ENCODE measurements at regions not wholly inside any gene's neighbourhood (a gene's known extent, or its start where the extent isn't known, plus 50 kb on each side); places are given as distances from the start of the nearest gene placed in this dataset.

DNA sequence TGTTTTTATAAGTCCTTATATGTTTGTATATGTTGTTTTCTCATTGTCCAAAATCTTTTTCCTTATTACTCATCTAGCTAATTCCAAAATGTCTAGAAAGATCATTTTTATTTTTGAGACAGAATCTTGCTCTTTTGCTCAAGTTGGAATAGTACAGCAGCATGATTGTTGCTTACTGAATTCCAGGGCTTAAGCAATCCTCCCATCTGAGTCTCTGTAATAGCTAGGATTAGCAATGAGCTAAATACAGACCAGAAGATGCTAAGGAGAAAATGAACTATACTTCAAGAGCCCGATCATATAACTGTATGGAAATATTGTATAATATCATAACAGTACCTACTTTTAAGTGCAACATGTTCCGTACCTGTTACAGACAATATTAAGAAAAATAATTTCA lies 1027.0 kb downstream of the STIM2 start:
- intact Hi-C loops (cut with DNase I): no loop called here
- WGBS, 2 donors: 87 to 90% methylated on average over 2 of the region's 2 CpGs
- no peak for ATAC-seq (ENCODE audit: low FRiP score)
- no peak for DNase-seq
- H3K4me1 ChIP-seq (ENCODE audit: control insufficient read depth in 1 of 2, insufficient read depth in 2 of 2, low read length in 2 of 2): no peaks in the 10 kb centered on the region
- no peak overlapping the region for H3K4me3 ChIP-seq (ENCODE audit: low read length in 2 of 2)
- H3K9me3 ChIP-seq (ENCODE audit: control insufficient read depth, low read length): no peaks in the 10 kb centered on the region
- H3K27ac ChIP-seq (ENCODE audit: low read depth in 1 of 2, low read length in 2 of 2): no peak overlapping the region
- no peaks in the 10 kb centered on the region for H3K27me3 ChIP-seq (ENCODE audit: control insufficient read depth in 1 of 2, insufficient read depth in 2 of 2, low read length in 1 of 2)
- H3K36me3 ChIP-seq (ENCODE audit: control insufficient read depth in 1 of 2, insufficient read depth in 2 of 2, low read length in 1 of 2): no peaks in the 10 kb centered on the region

DNA sequence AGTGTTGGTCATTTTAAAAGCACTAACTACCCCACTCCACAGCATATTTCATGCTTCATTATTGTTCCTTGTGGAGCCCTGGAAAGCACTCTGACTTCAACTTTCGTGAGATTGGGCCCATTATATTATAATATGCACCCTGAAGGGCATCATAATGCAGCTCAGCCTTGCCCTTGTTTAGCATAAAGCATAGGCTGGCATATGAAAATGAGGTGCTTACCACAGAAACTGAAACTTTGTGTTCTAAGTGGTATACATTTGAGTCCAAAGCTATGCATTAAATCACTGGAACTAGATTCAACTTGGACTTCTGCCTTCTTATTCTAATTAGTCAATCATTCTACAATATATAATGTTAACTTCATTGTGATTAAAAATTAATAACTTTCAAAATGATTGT lies 1027.9 kb downstream of the STIM2 start:
- H3K36me3 ChIP-seq (ENCODE audit: control insufficient read depth in 1 of 2, insufficient read depth in 2 of 2, low read length in 1 of 2): no peaks in the 10 kb centered on the region
- H3K9me3 ChIP-seq (ENCODE audit: control insufficient read depth, low read length): no peaks in the 10 kb centered on the region
- intact Hi-C loops (cut with DNase I): no loop called here
- H3K27me3 ChIP-seq (ENCODE audit: control insufficient read depth in 1 of 2, insufficient read depth in 2 of 2, low read length in 1 of 2): no peaks in the 10 kb centered on the region
- no peak overlapping the region for H3K27ac ChIP-seq (ENCODE audit: low read depth in 1 of 2, low read length in 2 of 2)
- DNase-seq (no peak), ATAC-seq (ENCODE audit: low FRiP score) (no peak)
- no peaks in the 10 kb centered on the region for H3K4me1 ChIP-seq (ENCODE audit: control insufficient read depth in 1 of 2, insufficient read depth in 2 of 2, low read length in 2 of 2)
- no peak overlapping the region for H3K4me3 ChIP-seq (ENCODE audit: low read length in 2 of 2)
- WGBS, 2 donors: 44 to 63% methylated on average over 1 of the region's 1 CpG

DNA sequence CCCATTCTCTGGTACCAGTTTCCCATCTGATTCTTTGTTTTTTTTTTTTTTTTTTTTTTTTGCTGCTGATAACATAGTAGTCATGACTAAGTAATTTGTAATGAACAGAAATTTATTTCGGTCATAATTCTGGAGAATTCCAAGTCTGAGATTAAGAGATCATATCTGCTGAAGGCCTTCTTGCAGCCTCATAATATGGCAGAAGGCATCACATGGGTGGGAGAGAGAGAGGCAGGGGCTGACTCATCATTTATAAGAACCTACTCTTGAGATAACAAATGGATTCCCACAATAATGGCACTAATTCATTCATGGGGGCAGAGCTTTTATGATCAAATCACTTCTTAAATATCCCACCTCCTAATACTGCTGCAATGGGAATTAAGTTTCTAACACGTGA lies 1034.3 kb downstream of the STIM2 start:
- DNase-seq (no peak), ATAC-seq (ENCODE audit: low FRiP score) (no peak)
- H3K9me3 ChIP-seq (ENCODE audit: control insufficient read depth, low read length): no peaks in the 10 kb centered on the region
- H3K27ac ChIP-seq (ENCODE audit: low read depth in 1 of 2, low read length in 2 of 2): no peak overlapping the region
- intact Hi-C loops (cut with DNase I): no loop called here
- no peaks in the 10 kb centered on the region for H3K27me3 ChIP-seq (ENCODE audit: control insufficient read depth in 1 of 2, insufficient read depth in 2 of 2, low read length in 1 of 2)
- no peak overlapping the region for H3K4me3 ChIP-seq (ENCODE audit: low read length in 2 of 2)
- 80 to 82% methylated on average over 2 of the region's 2 CpGs for WGBS, 2 donors
- H3K4me1 ChIP-seq (ENCODE audit: control insufficient read depth in 1 of 2, insufficient read depth in 2 of 2, low read length in 2 of 2): no peaks in the 10 kb centered on the region
- no peaks in the 10 kb centered on the region for H3K36me3 ChIP-seq (ENCODE audit: control insufficient read depth in 1 of 2, insufficient read depth in 2 of 2, low read length in 1 of 2)

DNA sequence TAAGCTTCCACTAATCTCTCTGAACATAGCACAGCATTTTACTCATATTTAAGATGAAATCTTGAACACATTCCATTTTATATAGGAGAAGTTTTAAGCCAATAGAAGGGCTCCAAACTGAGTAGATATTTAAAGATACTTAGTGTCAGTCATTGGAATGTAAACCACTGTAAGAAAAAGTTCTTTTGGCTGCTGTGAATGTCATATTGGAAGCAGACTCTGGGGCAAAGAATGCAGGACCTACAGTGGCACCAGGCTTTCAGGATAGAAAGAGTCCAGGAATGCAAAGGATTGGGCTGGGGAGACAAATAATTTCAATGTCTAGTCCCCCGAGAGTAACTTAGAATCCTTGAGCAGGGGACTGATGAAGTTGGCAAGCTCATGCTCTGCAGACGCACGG lies 1047.7 kb downstream of the STIM2 start:
- intact Hi-C loops (cut with DNase I): no loop called here
- Histone ChIP-seq H3K27ac (ENCODE audit: low read depth in 1 of 2, low read length in 2 of 2) (no peak overlapping the region), H3K4me1 (ENCODE audit: control insufficient read depth in 1 of 2, insufficient read depth in 2 of 2, low read length in 2 of 2) (no peaks in the 10 kb centered on the region), H3K9me3 (ENCODE audit: control insufficient read depth, low read length) (no peaks in the 10 kb centered on the region), H3K36me3 (ENCODE audit: control insufficient read depth in 1 of 2, insufficient read depth in 2 of 2, low read length in 1 of 2) (no peaks in the 10 kb centered on the region), H3K4me3 (ENCODE audit: low read length in 2 of 2) (no peak overlapping the region), H3K27me3 (ENCODE audit: control insufficient read depth in 1 of 2, insufficient read depth in 2 of 2, low read length in 1 of 2) (no peaks in the 10 kb centered on the region)
- no peak for ATAC-seq (ENCODE audit: low FRiP score)
- no peak for DNase-seq
- WGBS, 2 donors: 18 to 24% methylated on average over 3 of the region's 3 CpGs

DNA sequence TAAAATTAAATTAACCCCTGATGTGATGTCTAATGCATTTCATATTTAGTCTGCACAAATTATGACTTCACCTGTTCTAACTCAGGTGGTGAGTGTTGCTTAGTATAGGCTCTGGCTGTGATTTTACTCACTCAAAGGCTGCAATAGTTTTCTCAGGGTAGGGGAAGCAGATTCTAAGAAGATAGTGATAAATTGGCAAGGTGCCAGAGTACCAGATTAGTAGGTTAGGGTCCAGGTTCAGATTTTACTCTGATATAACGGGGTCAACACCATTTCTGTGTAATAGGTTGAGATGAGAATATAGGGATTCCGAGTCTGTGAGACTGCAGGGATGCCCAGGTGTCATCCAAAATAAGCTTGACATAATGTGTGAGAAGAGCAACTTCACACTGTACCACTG lies 1049.6 kb downstream of the STIM2 start:
- H3K4me3 ChIP-seq (ENCODE audit: low read length in 2 of 2): no peak overlapping the region
- no peak overlapping the region for H3K27ac ChIP-seq (ENCODE audit: low read depth in 1 of 2, low read length in 2 of 2)
- 18 to 34% methylated on average over 2 of the region's 2 CpGs for WGBS, 2 donors
- no peaks in the 10 kb centered on the region for H3K27me3 ChIP-seq (ENCODE audit: control insufficient read depth in 1 of 2, insufficient read depth in 2 of 2, low read length in 1 of 2)
- no peaks in the 10 kb centered on the region for H3K4me1 ChIP-seq (ENCODE audit: control insufficient read depth in 1 of 2, insufficient read depth in 2 of 2, low read length in 2 of 2)
- DNase-seq (no peak), ATAC-seq (ENCODE audit: low FRiP score) (no peak)
- intact Hi-C loops (cut with DNase I): no loop called here
- H3K9me3 ChIP-seq (ENCODE audit: control insufficient read depth, low read length): no peaks in the 10 kb centered on the region
- no peaks in the 10 kb centered on the region for H3K36me3 ChIP-seq (ENCODE audit: control insufficient read depth in 1 of 2, insufficient read depth in 2 of 2, low read length in 1 of 2)

DNA sequence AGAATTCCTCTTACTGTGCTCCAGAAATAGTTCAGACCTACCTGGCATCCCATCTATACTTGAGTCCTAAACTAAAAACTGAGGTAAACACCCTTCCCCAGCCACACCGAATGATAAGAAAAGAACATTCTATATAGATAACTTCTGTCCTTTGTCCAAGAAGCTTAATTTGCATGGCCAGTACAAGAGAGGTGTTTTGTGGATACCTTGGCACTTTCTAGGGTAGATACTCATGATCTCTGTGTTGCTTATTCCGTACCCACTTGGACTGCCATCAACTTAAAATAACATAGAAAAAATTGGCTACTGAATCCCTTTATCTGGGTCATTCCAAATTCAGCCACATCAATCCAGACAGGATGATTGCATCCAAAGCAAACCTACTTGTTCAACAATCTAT lies 1050.4 kb downstream of the STIM2 start:
- ATAC-seq (ENCODE audit: low FRiP score): no peak
- H3K4me1 ChIP-seq (ENCODE audit: control insufficient read depth in 1 of 2, insufficient read depth in 2 of 2, low read length in 2 of 2): no peaks in the 10 kb centered on the region
- H3K27ac ChIP-seq (ENCODE audit: low read depth in 1 of 2, low read length in 2 of 2): no peak overlapping the region
- H3K4me3 ChIP-seq (ENCODE audit: low read length in 2 of 2): no peak overlapping the region
- no peaks in the 10 kb centered on the region for H3K9me3 ChIP-seq (ENCODE audit: control insufficient read depth, low read length)
- no peaks in the 10 kb centered on the region for H3K36me3 ChIP-seq (ENCODE audit: control insufficient read depth in 1 of 2, insufficient read depth in 2 of 2, low read length in 1 of 2)
- no peak for DNase-seq
- 53% methylated on average over 2 of the region's 2 CpGs for WGBS, 2 donors
- intact Hi-C loops (cut with DNase I): no loop called here
- no peaks in the 10 kb centered on the region for H3K27me3 ChIP-seq (ENCODE audit: control insufficient read depth in 1 of 2, insufficient read depth in 2 of 2, low read length in 1 of 2)

DNA sequence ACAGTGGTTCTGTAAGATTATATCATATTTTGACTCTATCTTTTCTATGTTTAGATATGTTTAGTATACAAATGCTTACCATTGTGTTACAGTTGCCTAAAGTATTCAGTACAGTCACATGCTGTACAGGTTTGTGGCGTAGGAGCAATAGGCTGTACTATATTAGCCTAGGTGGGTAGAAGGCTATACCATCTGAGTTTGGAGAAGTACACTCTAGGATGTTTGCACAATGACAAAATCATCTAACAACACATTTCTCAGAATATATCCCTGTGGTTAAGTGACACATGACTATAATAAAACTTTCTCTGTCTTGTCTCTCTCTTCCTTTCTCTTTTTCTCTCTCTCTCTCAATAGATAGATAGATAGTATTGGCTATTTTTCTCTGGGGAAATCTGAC lies 1053.1 kb downstream of the STIM2 start:
- no peak for ATAC-seq (ENCODE audit: low FRiP score)
- 64 to 75% methylated on average over 1 of the region's 1 CpG for WGBS, 2 donors
- no peaks in the 10 kb centered on the region for H3K27me3 ChIP-seq (ENCODE audit: control insufficient read depth in 1 of 2, insufficient read depth in 2 of 2, low read length in 1 of 2)

DNA sequence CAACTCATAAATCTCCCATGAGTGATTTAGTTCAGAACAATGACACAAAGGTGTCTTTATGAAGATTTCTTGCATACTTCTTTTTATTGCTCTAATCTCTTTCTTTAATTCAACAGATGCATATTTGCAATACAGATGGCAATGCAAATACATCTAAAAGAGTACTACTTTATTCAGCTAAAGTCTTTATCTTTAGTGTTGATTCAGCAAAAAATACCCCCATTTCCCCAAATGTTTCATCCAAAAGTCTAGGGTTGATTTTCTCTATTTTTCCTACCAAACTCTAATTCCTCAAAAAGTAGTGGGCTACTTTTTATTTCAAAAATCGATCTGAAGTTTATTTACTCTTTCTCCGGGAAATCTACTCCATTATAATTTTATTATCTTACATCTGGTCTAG lies 1055.2 kb downstream of the STIM2 start:
- 70 to 85% methylated on average over 2 of the region's 2 CpGs for WGBS, 2 donors
- no peaks in the 10 kb centered on the region for H3K9me3 ChIP-seq (ENCODE audit: control insufficient read depth, low read length)
- intact Hi-C loops (cut with DNase I): no loop called here
- H3K36me3 ChIP-seq (ENCODE audit: control insufficient read depth in 1 of 2, insufficient read depth in 2 of 2, low read length in 1 of 2): no peaks in the 10 kb centered on the region
- no peak overlapping the region for H3K27ac ChIP-seq (ENCODE audit: low read depth in 1 of 2, low read length in 2 of 2)
- ATAC-seq (ENCODE audit: low FRiP score): no peak
- H3K4me3 ChIP-seq (ENCODE audit: low read length in 2 of 2): no peak overlapping the region
- DNase-seq: no peak
- no peaks in the 10 kb centered on the region for H3K4me1 ChIP-seq (ENCODE audit: control insufficient read depth in 1 of 2, insufficient read depth in 2 of 2, low read length in 2 of 2)
- no peaks in the 10 kb centered on the region for H3K27me3 ChIP-seq (ENCODE audit: control insufficient read depth in 1 of 2, insufficient read depth in 2 of 2, low read length in 1 of 2)

More for the DNA sequence above, 1053.1 kb downstream of the STIM2 start:
- Histone ChIP-seq H3K4me3 (ENCODE audit: low read length in 2 of 2) (no peak overlapping the region), H3K27ac (ENCODE audit: low read depth in 1 of 2, low read length in 2 of 2) (no peak overlapping the region), H3K9me3 (ENCODE audit: control insufficient read depth, low read length) (no peaks in the 10 kb centered on the region), H3K4me1 (ENCODE audit: control insufficient read depth in 1 of 2, insufficient read depth in 2 of 2, low read length in 2 of 2) (no peaks in the 10 kb centered on the region), H3K36me3 (ENCODE audit: control insufficient read depth in 1 of 2, insufficient read depth in 2 of 2, low read length in 1 of 2) (no peaks in the 10 kb centered on the region)
- DNase-seq: no peak
- intact Hi-C loops (cut with DNase I): no loop called here

DNA sequence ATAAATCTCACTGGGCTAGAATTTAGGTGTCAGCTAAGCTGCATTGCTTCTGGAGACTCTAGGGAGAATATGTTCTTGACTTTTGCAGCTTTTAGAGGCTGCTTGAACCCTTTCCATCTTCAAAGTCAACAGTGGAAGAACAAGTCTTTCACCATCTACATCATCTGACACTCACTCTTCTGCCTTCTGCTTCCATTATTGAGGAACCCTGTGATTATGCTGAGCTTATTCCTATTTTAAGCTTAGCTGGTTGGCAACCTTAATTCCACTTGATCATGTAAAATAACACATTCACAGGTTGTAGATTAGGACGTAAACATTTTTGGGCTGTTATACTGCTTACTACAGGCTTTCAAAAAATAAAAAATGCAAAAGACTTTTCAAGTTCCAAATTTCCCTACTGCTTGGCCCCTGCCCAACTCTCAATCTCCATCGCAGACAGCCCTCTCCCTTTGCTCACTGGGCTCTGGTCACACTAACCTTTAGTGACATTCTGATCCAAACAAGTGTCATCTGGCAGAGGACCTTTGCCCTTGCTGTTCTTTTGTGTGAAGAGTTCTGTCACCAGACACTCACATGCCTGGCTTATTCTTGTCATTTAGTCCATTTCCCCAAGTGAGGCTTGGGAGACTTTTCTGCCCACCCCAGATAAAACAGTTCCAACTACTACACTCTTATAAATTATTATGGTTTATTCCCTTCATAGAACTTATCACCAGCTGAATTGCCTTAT lies 1056.0 kb downstream of the STIM2 start:
- WGBS, 2 donors: 27 to 30% methylated on average over 2 of the region's 2 CpGs
- no peaks in the 10 kb centered on the region for H3K27me3 ChIP-seq (ENCODE audit: control insufficient read depth in 1 of 2, insufficient read depth in 2 of 2, low read length in 1 of 2)
- H3K27ac ChIP-seq (ENCODE audit: low read depth in 1 of 2, low read length in 2 of 2): no peak overlapping the region
- H3K36me3 ChIP-seq (ENCODE audit: control insufficient read depth in 1 of 2, insufficient read depth in 2 of 2, low read length in 1 of 2): no peaks in the 10 kb centered on the region
- no peaks in the 10 kb centered on the region for H3K9me3 ChIP-seq (ENCODE audit: control insufficient read depth, low read length)
- DNase-seq: no peak
- ATAC-seq (ENCODE audit: low FRiP score): no peak
- intact Hi-C loops (cut with DNase I): no loop called here
- no peaks in the 10 kb centered on the region for H3K4me1 ChIP-seq (ENCODE audit: control insufficient read depth in 1 of 2, insufficient read depth in 2 of 2, low read length in 2 of 2)
- no peak overlapping the region for H3K4me3 ChIP-seq (ENCODE audit: low read length in 2 of 2)
